B cell (primary cell): ENCODE measurements at regions not wholly inside any gene's neighbourhood (a gene's known extent, or its start where the extent isn't known, plus 50 kb on each side); places are given as distances from the start of the nearest gene placed in this dataset.

Experiments
- EZH2 ChIP-seq: IDR thresholded peaks from 2 replicates; pipeline ENCODE4 v1.6.1; 2012; ENCODE audit warnings: borderline replicate concordance, low read depth, mild to moderate bottlenecking, moderate library complexity, low read length; ENCODE audit not compliant: insufficient read depth, poor library complexity, severe bottlenecking
- TF ChIP-seq, protein P1 (sequence below): fragments of 200-600 bp; IDR thresholded peaks from one replicate; pipeline ENCODE4 v1.8.0; 2022; ENCODE audit warnings: antibody characterized with exemption, mild to moderate bottlenecking

DNA sequence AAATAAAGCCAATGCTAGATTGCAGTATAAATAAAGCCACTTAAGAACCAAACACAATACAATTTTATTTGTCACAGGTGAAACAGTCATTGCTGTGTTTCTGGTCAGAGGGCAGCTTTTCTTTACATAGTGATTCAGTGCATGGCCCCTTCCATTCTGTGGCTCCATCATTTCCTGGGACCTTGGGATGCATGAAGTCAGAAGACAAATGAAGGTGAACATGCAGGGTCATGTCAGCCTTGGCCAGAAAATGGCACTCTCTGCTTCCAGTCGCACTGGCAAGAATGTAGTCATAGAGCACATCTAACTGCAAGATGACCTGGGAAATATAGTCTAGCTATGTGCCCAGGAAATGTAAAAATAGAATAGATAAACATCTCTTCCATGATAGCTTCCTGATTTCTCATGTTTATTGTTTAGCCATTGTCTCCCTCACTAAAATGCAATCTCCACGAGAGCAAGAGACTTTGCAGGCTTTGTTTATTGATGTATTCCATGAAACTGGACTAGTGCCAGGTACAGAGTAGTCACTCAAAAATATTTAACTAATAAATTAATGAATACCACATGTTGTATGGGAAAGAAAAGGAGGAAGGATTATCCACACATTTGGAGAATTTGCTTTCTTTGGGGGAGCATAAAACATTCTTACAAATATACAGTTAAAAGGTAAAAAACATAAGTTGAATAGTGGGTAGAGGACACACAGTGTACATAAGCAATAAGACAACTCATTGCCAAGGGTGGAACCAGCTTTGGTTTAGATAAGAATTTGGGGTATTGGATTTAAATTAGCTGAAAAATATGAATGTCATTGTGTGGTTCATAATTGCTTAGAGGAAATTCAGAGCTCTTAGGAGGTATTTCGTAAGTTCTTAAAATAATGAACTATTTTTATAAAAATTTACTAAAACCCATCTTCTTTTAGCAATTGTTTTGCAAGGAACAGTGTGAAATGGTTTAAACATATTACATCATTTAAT lies 343.8 kb downstream of the PID1 start:
- TF ChIP-seq EZH2: no peak
- TF ChIP-seq, protein P1, sequence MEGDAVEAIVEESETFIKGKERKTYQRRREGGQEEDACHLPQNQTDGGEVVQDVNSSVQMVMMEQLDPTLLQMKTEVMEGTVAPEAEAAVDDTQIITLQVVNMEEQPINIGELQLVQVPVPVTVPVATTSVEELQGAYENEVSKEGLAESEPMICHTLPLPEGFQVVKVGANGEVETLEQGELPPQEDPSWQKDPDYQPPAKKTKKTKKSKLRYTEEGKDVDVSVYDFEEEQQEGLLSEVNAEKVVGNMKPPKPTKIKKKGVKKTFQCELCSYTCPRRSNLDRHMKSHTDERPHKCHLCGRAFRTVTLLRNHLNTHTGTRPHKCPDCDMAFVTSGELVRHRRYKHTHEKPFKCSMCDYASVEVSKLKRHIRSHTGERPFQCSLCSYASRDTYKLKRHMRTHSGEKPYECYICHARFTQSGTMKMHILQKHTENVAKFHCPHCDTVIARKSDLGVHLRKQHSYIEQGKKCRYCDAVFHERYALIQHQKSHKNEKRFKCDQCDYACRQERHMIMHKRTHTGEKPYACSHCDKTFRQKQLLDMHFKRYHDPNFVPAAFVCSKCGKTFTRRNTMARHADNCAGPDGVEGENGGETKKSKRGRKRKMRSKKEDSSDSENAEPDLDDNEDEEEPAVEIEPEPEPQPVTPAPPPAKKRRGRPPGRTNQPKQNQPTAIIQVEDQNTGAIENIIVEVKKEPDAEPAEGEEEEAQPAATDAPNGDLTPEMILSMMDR: no peak
